ENCODE measurements at regions not wholly inside any gene's neighbourhood (a gene's known extent, or its start where the extent isn't known, plus 50 kb on each side); places are given as distances from the start of the nearest gene placed in this dataset.

DNA sequence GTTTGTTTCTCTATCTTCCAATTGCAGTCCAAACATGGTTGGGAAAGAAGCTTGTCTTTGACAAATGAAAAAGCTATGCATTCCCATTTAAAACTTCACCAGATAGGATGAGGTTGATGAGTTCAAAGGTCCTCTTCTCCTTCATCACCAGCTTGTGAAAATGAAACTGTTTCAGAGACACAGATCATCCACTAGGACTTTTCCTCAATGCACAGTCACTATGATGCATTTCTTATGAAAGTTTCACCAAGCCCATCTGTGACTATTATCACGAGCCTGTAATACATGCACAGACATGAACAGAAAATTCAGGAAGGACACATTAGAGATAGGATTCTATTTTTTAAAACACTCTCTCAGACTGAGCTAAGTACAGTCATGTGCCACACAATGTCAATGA lies 644.4 kb downstream of the PLCL1 start:
- Histone ChIP-seq H3K9me3 (ENCODE audit: control insufficient read depth in 1 of 2, low read length in 2 of 2) (no peaks in the 10 kb centered on the region), H3K9ac (ENCODE audit: low read depth in 1 of 2, low read length in 2 of 2) (no peak overlapping the region), H3K4me1 (ENCODE audit: control insufficient read depth in 1 of 2, insufficient read depth in 2 of 2, low read length in 2 of 2) (no peaks in the 10 kb centered on the region), H3K4me3 (ENCODE audit: low read depth in 1 of 2, low read length in 2 of 2) (no peak overlapping the region), H3K27ac (ENCODE audit: low read depth, low read length) (no peak overlapping the region), H3K27me3 (ENCODE audit: control insufficient read depth in 1 of 2, insufficient read depth in 2 of 2, low read length in 2 of 2) (no peaks in the 10 kb centered on the region), H3K36me3 (ENCODE audit: control insufficient read depth in 1 of 2, insufficient read depth in 2 of 2, low read length in 2 of 2) (no peaks in the 10 kb centered on the region)

DNA sequence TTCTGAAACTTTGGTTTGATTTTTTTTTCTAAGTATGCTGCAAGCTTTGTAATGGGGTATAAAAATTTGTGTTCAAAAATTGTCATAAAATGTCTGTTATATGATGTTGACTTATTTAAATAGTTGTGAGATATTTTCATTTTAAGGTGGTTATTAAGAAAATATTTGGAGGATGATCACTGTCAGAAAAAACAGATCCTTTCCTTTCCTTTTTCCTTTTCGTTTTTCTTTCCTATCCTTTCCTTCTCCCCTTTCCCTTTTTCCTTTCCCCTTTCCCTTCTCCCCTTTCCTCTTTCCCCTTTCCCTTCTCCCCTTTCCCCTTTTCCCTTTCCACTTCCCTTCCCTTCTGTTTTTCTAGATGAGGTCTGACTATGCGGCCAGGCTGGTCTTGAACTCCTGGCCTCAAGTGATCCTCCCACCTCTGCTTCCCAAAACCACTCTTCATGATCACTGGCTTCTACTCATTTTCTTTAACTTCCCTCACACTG lies 640.5 kb downstream of the PLCL1 start:
- Histone ChIP-seq H3K4me1 (ENCODE audit: control insufficient read depth in 1 of 2, insufficient read depth in 2 of 2, low read length in 2 of 2) (no peaks in the 10 kb centered on the region), H3K9ac (ENCODE audit: low read depth in 1 of 2, low read length in 2 of 2) (no peak overlapping the region), H3K27me3 (ENCODE audit: control insufficient read depth in 1 of 2, insufficient read depth in 2 of 2, low read length in 2 of 2) (no peaks in the 10 kb centered on the region), H3K4me3 (ENCODE audit: low read depth in 1 of 2, low read length in 2 of 2) (no peak overlapping the region), H3K27ac (ENCODE audit: low read depth, low read length) (no peak overlapping the region), H3K9me3 (ENCODE audit: control insufficient read depth in 1 of 2, low read length in 2 of 2) (no peaks in the 10 kb centered on the region), H3K36me3 (ENCODE audit: control insufficient read depth in 1 of 2, insufficient read depth in 2 of 2, low read length in 2 of 2) (no peaks in the 10 kb centered on the region)

DNA sequence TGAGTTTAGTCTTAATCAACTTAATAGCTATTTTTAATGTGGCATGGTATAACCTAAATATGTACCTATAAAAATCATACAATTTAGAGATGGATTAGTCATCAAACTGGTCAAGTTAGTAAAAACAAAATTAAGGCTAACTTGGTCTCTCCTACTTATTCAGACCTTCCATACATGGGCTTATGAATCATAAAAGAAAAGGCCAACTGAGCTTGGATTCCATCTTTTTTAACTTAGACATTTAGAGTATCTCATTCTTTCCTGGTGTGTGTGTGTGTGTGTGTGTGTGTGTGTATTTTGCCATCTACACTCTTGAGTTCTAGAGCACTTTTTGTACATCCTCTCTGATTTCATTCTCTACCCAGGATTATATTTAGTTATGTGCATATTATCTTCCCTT lies 637.5 kb downstream of the PLCL1 start:
- no peaks in the 10 kb centered on the region for H3K27me3 ChIP-seq (ENCODE audit: control insufficient read depth in 1 of 2, insufficient read depth in 2 of 2, low read length in 2 of 2)
- no peaks in the 10 kb centered on the region for H3K4me1 ChIP-seq (ENCODE audit: control insufficient read depth in 1 of 2, insufficient read depth in 2 of 2, low read length in 2 of 2)
- H3K9me3 ChIP-seq (ENCODE audit: control insufficient read depth in 1 of 2, low read length in 2 of 2) = no peaks in the 10 kb centered on the region
- H3K36me3 ChIP-seq (ENCODE audit: control insufficient read depth in 1 of 2, insufficient read depth in 2 of 2, low read length in 2 of 2) = no peaks in the 10 kb centered on the region
- no peak overlapping the region for H3K4me3 ChIP-seq (ENCODE audit: low read depth in 1 of 2, low read length in 2 of 2)
- no peak overlapping the region for H3K9ac ChIP-seq (ENCODE audit: low read depth in 1 of 2, low read length in 2 of 2)
- H3K27ac ChIP-seq (ENCODE audit: low read depth, low read length) = no peak overlapping the region

DNA sequence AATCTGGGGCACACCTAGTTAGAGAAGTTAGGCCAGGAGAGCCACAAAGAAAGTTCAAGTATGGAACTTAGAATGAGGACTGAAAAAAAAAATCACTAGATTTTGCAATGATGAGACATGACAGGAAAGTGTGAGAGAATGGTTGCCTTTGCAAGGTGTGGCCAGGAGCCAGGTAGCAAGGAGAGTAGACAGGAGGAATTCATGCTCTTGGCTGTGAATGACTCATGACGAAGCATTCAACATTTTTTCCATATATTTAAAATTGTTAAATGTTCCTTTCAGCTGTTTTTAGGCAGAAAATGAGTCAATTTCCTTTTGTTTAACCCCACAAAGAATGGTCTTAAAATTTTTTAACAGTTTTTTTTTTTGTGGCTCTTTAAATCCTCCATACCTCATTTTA lies 636.9 kb downstream of the PLCL1 start:
- no peaks in the 10 kb centered on the region for H3K27me3 ChIP-seq (ENCODE audit: control insufficient read depth in 1 of 2, insufficient read depth in 2 of 2, low read length in 2 of 2)
- no peaks in the 10 kb centered on the region for H3K9me3 ChIP-seq (ENCODE audit: control insufficient read depth in 1 of 2, low read length in 2 of 2)
- no peaks in the 10 kb centered on the region for H3K36me3 ChIP-seq (ENCODE audit: control insufficient read depth in 1 of 2, insufficient read depth in 2 of 2, low read length in 2 of 2)
- H3K4me1 ChIP-seq (ENCODE audit: control insufficient read depth in 1 of 2, insufficient read depth in 2 of 2, low read length in 2 of 2) = no peaks in the 10 kb centered on the region
- H3K4me3 ChIP-seq (ENCODE audit: low read depth in 1 of 2, low read length in 2 of 2) = no peak overlapping the region
- no peak overlapping the region for H3K9ac ChIP-seq (ENCODE audit: low read depth in 1 of 2, low read length in 2 of 2)
- H3K27ac ChIP-seq (ENCODE audit: low read depth, low read length) = no peak overlapping the region

DNA sequence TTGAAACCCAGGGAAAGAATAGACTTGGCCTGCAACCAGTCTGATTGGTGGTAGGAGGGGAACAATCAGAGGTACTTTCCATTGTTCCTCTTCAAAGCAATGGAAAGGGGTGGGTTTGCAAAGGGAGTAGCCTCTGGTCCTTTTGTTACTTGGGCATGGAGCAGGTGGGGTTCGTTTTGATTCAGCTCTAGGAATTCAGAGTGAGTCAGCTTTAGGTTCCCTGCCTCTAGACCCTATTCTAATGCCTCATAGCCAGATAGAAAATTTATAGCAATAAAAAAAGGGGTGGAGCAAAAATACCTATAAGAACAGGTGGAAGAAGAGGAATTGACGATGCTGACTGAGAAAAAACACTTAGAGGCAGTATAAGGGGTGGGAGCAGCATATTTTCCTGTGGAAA lies 636.4 kb downstream of the PLCL1 start:
- Histone ChIP-seq H3K9me3 (ENCODE audit: control insufficient read depth in 1 of 2, low read length in 2 of 2) (no peaks in the 10 kb centered on the region), H3K27me3 (ENCODE audit: control insufficient read depth in 1 of 2, insufficient read depth in 2 of 2, low read length in 2 of 2) (no peaks in the 10 kb centered on the region), H3K36me3 (ENCODE audit: control insufficient read depth in 1 of 2, insufficient read depth in 2 of 2, low read length in 2 of 2) (no peaks in the 10 kb centered on the region), H3K27ac (ENCODE audit: low read depth, low read length) (no peak overlapping the region), H3K9ac (ENCODE audit: low read depth in 1 of 2, low read length in 2 of 2) (no peak overlapping the region), H3K4me1 (ENCODE audit: control insufficient read depth in 1 of 2, insufficient read depth in 2 of 2, low read length in 2 of 2) (no peaks in the 10 kb centered on the region), H3K4me3 (ENCODE audit: low read depth in 1 of 2, low read length in 2 of 2) (no peak overlapping the region)

DNA sequence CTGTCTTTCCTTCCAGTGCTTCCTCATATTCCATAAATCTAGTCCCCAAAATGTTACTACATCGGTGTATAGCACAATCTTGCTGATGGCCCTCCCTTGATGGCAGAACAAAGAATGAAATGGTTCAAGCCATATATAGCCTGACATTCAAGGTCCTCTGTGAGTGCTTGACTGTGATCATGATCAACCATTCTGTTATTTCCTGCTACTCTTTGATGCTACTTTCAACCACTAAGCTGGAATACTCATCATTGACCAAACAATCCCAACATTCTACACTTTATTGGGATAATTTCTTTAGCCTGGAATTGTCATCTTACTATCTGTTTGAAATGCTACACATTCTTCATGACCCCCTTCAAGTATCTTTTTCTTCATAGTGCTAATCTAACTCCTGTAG lies 633.9 kb downstream of the PLCL1 start:
- no peaks in the 10 kb centered on the region for H3K36me3 ChIP-seq (ENCODE audit: control insufficient read depth in 1 of 2, insufficient read depth in 2 of 2, low read length in 2 of 2)

DNA sequence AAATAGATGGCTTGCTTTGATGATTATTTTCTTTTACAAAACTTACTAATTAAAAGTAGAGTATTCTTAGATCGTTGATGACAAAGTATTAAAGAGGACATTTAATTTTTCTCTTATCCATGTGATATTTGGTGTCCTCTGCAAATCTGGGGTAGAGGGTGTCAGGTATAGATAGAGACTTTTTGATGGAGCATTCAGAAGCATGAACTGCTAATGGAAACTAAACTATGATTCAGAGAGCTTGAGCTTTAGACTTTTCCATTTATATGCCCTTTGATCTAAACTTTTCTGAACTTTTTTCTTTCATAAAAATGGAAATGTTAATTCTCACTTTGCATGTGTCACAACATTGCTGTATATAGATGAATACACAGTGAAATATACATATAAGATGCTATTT lies 619.7 kb downstream of the PLCL1 start:
- no peak overlapping the region for H3K9ac ChIP-seq (ENCODE audit: low read depth in 1 of 2, low read length in 2 of 2)
- H3K9me3 ChIP-seq (ENCODE audit: control insufficient read depth in 1 of 2, low read length in 2 of 2) = no peaks in the 10 kb centered on the region
- no peak overlapping the region for H3K27ac ChIP-seq (ENCODE audit: low read depth, low read length)
- no peak overlapping the region for H3K4me3 ChIP-seq (ENCODE audit: low read depth in 1 of 2, low read length in 2 of 2)
- H3K36me3 ChIP-seq (ENCODE audit: control insufficient read depth in 1 of 2, insufficient read depth in 2 of 2, low read length in 2 of 2) = no peaks in the 10 kb centered on the region
- no peaks in the 10 kb centered on the region for H3K4me1 ChIP-seq (ENCODE audit: control insufficient read depth in 1 of 2, insufficient read depth in 2 of 2, low read length in 2 of 2)
- no peaks in the 10 kb centered on the region for H3K27me3 ChIP-seq (ENCODE audit: control insufficient read depth in 1 of 2, insufficient read depth in 2 of 2, low read length in 2 of 2)

More for the DNA sequence above, 633.9 kb downstream of the PLCL1 start:
- H3K4me3 ChIP-seq (ENCODE audit: low read depth in 1 of 2, low read length in 2 of 2) = no peak overlapping the region
- H3K27ac ChIP-seq (ENCODE audit: low read depth, low read length) = no peak overlapping the region
- H3K27me3 ChIP-seq (ENCODE audit: control insufficient read depth in 1 of 2, insufficient read depth in 2 of 2, low read length in 2 of 2) = no peaks in the 10 kb centered on the region
- no peak overlapping the region for H3K9ac ChIP-seq (ENCODE audit: low read depth in 1 of 2, low read length in 2 of 2)
- H3K9me3 ChIP-seq (ENCODE audit: control insufficient read depth in 1 of 2, low read length in 2 of 2) = no peaks in the 10 kb centered on the region
- H3K4me1 ChIP-seq (ENCODE audit: control insufficient read depth in 1 of 2, insufficient read depth in 2 of 2, low read length in 2 of 2) = no peaks in the 10 kb centered on the region

DNA sequence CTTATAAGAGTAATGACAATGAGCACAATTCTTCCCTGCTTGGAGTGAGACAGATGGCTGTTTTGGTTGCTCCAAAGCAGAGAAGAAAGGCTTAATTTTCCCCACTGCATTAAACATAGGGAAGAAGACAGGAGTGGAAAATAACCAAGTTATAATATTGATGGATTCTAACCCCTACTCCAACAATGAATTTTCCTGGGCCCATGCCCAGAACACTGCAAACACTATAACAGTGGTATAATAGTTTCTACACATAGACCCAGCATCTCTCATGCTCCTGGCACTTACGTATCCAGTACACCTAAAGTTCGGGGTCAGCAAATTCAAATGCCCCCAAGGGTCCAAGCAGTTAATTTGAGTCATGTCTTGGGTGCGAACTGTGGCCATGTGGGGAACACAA lies 613.4 kb downstream of the PLCL1 start:
- no peak overlapping the region for H3K4me3 ChIP-seq (ENCODE audit: low read depth in 1 of 2, low read length in 2 of 2)
- no peak overlapping the region for H3K27ac ChIP-seq (ENCODE audit: low read depth, low read length)
- H3K27me3 ChIP-seq (ENCODE audit: control insufficient read depth in 1 of 2, insufficient read depth in 2 of 2, low read length in 2 of 2) = no peaks in the 10 kb centered on the region
- no peaks in the 10 kb centered on the region for H3K4me1 ChIP-seq (ENCODE audit: control insufficient read depth in 1 of 2, insufficient read depth in 2 of 2, low read length in 2 of 2)
- H3K36me3 ChIP-seq (ENCODE audit: control insufficient read depth in 1 of 2, insufficient read depth in 2 of 2, low read length in 2 of 2) = no peaks in the 10 kb centered on the region
- H3K9me3 ChIP-seq (ENCODE audit: control insufficient read depth in 1 of 2, low read length in 2 of 2) = no peaks in the 10 kb centered on the region
- H3K9ac ChIP-seq (ENCODE audit: low read depth in 1 of 2, low read length in 2 of 2) = no peak overlapping the region

DNA sequence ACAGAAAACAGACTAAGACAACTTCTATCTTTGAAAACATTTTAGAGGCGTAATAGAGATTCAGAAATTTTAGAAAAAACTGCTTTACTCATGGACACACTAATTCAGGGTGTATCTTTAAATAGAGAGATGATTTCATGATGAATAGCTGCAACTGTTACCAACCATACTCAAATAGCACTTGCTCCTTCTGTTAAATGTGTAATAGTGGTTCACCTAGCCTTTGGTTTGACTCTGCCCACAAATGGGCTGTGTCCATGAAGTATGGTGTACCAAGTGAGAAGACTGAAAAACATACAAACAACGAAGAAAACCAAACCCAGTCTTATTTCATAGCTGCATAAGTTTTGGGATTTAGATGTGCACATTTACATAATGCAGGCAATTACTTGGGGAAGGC lies 610.6 kb downstream of the PLCL1 start:
- Histone ChIP-seq H3K36me3 (ENCODE audit: control insufficient read depth in 1 of 2, insufficient read depth in 2 of 2, low read length in 2 of 2) (no peaks in the 10 kb centered on the region), H3K4me3 (ENCODE audit: low read depth in 1 of 2, low read length in 2 of 2) (no peak overlapping the region), H3K27me3 (ENCODE audit: control insufficient read depth in 1 of 2, insufficient read depth in 2 of 2, low read length in 2 of 2) (no peaks in the 10 kb centered on the region), H3K9ac (ENCODE audit: low read depth in 1 of 2, low read length in 2 of 2) (no peak overlapping the region), H3K27ac (ENCODE audit: low read depth, low read length) (no peak overlapping the region), H3K9me3 (ENCODE audit: control insufficient read depth in 1 of 2, low read length in 2 of 2) (no peaks in the 10 kb centered on the region), H3K4me1 (ENCODE audit: control insufficient read depth in 1 of 2, insufficient read depth in 2 of 2, low read length in 2 of 2) (no peaks in the 10 kb centered on the region)

DNA sequence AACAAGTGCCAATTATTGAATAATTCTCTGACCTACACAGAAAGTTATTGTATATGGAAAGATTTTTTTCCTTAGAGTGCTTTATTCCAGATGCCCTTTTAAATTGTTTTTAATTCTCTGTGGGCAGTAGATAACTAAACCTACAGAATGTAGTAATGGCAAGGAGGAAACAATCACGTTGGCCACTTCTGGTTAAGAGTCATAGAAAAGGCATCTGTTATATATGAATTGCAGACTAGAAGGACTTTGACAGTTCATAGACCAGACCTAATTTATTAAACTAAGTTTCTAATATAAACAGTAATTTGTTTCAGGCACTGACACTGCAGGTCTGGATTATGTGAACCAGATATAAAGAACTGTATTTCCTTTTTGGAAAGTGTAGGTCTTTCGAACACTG lies 607.5 kb downstream of the PLCL1 start:
- Histone ChIP-seq H3K4me3 (ENCODE audit: low read depth in 1 of 2, low read length in 2 of 2) (no peak overlapping the region), H3K36me3 (ENCODE audit: control insufficient read depth in 1 of 2, insufficient read depth in 2 of 2, low read length in 2 of 2) (no peaks in the 10 kb centered on the region), H3K9me3 (ENCODE audit: control insufficient read depth in 1 of 2, low read length in 2 of 2) (no peaks in the 10 kb centered on the region), H3K27me3 (ENCODE audit: control insufficient read depth in 1 of 2, insufficient read depth in 2 of 2, low read length in 2 of 2) (no peaks in the 10 kb centered on the region), H3K27ac (ENCODE audit: low read depth, low read length) (no peak overlapping the region), H3K4me1 (ENCODE audit: control insufficient read depth in 1 of 2, insufficient read depth in 2 of 2, low read length in 2 of 2) (no peaks in the 10 kb centered on the region), H3K9ac (ENCODE audit: low read depth in 1 of 2, low read length in 2 of 2) (no peak overlapping the region)

DNA sequence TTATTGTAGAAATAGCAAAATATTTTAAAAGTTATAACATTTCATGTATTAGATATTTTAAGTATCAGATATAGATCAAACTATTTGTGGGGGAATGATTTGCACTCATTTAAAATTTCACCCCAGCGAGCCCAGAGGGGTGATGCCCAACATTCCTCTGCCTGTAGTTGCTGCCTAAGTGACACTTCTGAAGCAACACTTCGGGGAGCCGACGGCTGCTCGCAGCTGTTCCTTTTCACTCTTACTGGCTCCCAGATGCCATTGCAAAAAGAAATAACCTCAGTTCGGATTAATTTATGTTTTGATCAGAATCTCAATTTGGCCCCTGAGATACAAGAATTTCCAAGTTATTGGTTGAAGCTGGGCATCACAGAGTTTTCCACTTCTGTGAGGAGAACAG lies 603.8 kb downstream of the PLCL1 start:
- Histone ChIP-seq H3K4me3 (ENCODE audit: low read depth in 1 of 2, low read length in 2 of 2) (no peak overlapping the region), H3K9ac (ENCODE audit: low read depth in 1 of 2, low read length in 2 of 2) (no peak overlapping the region), H3K9me3 (ENCODE audit: control insufficient read depth in 1 of 2, low read length in 2 of 2) (no peaks in the 10 kb centered on the region), H3K36me3 (ENCODE audit: control insufficient read depth in 1 of 2, insufficient read depth in 2 of 2, low read length in 2 of 2) (no peaks in the 10 kb centered on the region), H3K27me3 (ENCODE audit: control insufficient read depth in 1 of 2, insufficient read depth in 2 of 2, low read length in 2 of 2) (no peaks in the 10 kb centered on the region), H3K27ac (ENCODE audit: low read depth, low read length) (no peak overlapping the region), H3K4me1 (ENCODE audit: control insufficient read depth in 1 of 2, insufficient read depth in 2 of 2, low read length in 2 of 2) (no peaks in the 10 kb centered on the region)

Measured in duodenal mucosa (tissue), 2 donors.